ENCODE measurements at regions not wholly inside any gene's neighbourhood (a gene's known extent, or its start where the extent isn't known, plus 50 kb on each side); places are given as distances from the start of the nearest gene placed in this dataset.

DNA sequence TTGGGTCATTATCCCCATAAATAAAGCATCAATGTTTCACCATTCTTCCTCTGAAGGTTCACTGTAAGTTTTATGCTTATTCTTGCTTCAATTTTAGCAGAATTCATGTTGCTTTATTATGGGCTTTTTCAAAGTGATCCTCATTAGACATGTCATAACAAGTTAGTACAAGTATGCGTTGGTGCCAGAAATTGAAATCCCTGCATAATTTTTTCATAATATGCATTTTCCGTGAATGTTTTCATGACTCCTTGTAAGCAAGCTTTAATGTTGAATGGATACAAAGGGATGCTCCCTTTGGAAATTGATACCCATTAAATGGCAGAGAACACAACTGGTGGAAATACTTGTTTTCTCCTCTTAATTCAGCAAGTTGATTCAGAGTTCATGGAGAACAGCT lies 179.7 kb downstream of the ST6GAL2 start:
- no peak overlapping the region for H3K27ac Mint-ChIP-seq
- no peak overlapping the region for H3K4me3 Mint-ChIP-seq
- no peaks in the 10 kb centered on the region for H3K36me3 Mint-ChIP-seq (ENCODE audit: low read depth)
- H3K27me3 Mint-ChIP-seq (ENCODE audit: low read depth), result no peaks in the 10 kb centered on the region
- no peak for DNase-seq (ENCODE audit: low spot score)
- H3K4me1 Mint-ChIP-seq (ENCODE audit: low read depth), result no peaks in the 10 kb centered on the region
- H3K9me3 Mint-ChIP-seq, result no peaks in the 10 kb centered on the region

- no peaks in the 10 kb centered on the region for H3K36me3 Mint-ChIP-seq (ENCODE audit: low read depth)
- DNase-seq (ENCODE audit: low spot score), result no peak
Observed at GRCh38 chr2:106708209-106708608, 177.8 kb downstream of the ST6GAL2 start.

DNA sequence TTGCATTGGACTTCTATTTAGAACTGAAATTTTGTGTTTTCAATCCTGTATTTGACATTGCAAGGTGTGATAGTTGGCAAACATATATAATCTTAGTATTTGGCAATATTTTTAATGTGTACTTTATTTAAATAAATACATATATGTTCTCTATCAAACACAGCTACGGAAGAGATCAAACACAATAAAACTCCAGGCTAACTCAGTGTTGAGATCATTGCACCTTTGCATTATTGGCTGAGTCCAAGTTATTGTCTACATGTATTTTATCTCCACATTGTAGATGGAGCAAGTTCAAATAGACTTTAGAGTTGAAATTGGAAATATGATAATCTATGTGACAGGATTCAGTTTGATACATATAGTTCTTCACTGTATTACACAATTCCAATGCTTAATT lies 176.7 kb downstream of the ST6GAL2 start:
- no peak overlapping the region for H3K27ac Mint-ChIP-seq

More at GRCh38 chr2:106708209-106708608, 177.8 kb downstream of the ST6GAL2 start:
- H3K9me3 Mint-ChIP-seq, result peaks cover 1% of the 10 kb centered on the region
- no peaks in the 10 kb centered on the region for H3K27me3 Mint-ChIP-seq (ENCODE audit: low read depth)
- H3K4me3 Mint-ChIP-seq, result no peak overlapping the region
- no peaks in the 10 kb centered on the region for H3K4me1 Mint-ChIP-seq (ENCODE audit: low read depth)
- H3K27ac Mint-ChIP-seq, result no peak overlapping the region

GRCh38 chr2:106719222-106719621 lies 166.7 kb downstream of the ST6GAL2 start:
- H3K27me3 Mint-ChIP-seq (ENCODE audit: low read depth), result no peaks in the 10 kb centered on the region
- H3K9me3 Mint-ChIP-seq, result peaks cover 9% of the 10 kb centered on the region
- no peaks in the 10 kb centered on the region for H3K36me3 Mint-ChIP-seq (ENCODE audit: low read depth)
- H3K27ac Mint-ChIP-seq, result no peak overlapping the region
- no peak overlapping the region for H3K4me3 Mint-ChIP-seq
- H3K4me1 Mint-ChIP-seq (ENCODE audit: low read depth), result no peaks in the 10 kb centered on the region
- DNase-seq (ENCODE audit: low spot score), result no peak

More for the DNA sequence above, 176.7 kb downstream of the ST6GAL2 start:
- H3K27me3 Mint-ChIP-seq (ENCODE audit: low read depth), result no peaks in the 10 kb centered on the region
- peaks cover 6% of the 10 kb centered on the region for H3K9me3 Mint-ChIP-seq
- no peak overlapping the region for H3K4me3 Mint-ChIP-seq
- H3K36me3 Mint-ChIP-seq (ENCODE audit: low read depth), result no peaks in the 10 kb centered on the region
- DNase-seq (ENCODE audit: low spot score), result no peak
- H3K4me1 Mint-ChIP-seq (ENCODE audit: low read depth), result no peaks in the 10 kb centered on the region

DNA sequence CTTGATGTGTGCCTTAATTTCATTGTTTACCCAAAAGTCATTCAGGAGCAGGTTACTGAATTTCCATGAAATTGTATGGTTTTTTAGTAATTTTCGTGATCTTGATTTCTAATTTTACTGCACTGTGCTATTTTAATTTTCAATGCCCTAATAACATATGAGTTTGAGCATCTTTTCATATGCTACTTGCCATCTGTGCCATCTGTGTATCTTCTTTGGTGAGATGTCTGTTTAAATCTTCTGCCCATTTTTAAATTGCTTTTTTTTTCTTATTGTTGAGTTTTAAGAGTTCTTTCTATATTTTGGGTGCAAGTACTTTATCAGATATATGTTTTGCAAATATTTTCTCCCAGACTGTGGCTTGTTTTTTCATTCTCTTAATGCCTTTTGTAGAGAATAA lies 165.9 kb downstream of the ST6GAL2 start:
- no peaks in the 10 kb centered on the region for H3K36me3 Mint-ChIP-seq (ENCODE audit: low read depth)
- no peak for DNase-seq (ENCODE audit: low spot score)
- H3K9me3 Mint-ChIP-seq, result peaks cover 9% of the 10 kb centered on the region
- no peaks in the 10 kb centered on the region for H3K4me1 Mint-ChIP-seq (ENCODE audit: low read depth)
- no peaks in the 10 kb centered on the region for H3K27me3 Mint-ChIP-seq (ENCODE audit: low read depth)
- no peak overlapping the region for H3K4me3 Mint-ChIP-seq
- no peak overlapping the region for H3K27ac Mint-ChIP-seq

GRCh38 chr2:106724301-106724794 lies 161.6 kb downstream of the ST6GAL2 start:
- Mint-ChIP-seq H3K4me1 (ENCODE audit: low read depth) (no peaks in the 10 kb centered on the region), H3K4me3 (no peak overlapping the region), H3K27me3 (ENCODE audit: low read depth) (no peaks in the 10 kb centered on the region), H3K27ac (no peak overlapping the region), H3K36me3 (ENCODE audit: low read depth) (no peaks in the 10 kb centered on the region), H3K9me3 (no peaks in the 10 kb centered on the region)
- no peak for DNase-seq (ENCODE audit: low spot score)

DNA sequence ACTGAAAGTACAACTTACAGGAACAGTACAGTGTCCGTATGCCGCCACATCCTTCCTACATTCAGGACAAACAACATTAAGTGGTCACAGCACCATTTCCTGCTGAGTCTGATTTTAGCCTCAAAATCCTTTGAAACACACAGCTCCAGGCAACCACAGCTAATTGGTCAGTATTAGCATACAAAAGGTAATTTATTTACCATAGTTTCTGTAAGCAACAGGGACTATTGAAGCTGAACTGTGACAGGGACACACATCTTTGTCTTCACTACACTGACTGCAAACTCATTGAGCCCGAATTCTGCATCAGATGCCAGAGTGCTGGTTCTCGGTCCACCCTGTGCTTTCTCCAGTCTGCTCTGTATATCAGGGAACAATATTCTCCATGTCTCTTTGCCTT lies 151.8 kb downstream of the ST6GAL2 start:
- Mint-ChIP-seq H3K4me3 (no peak overlapping the region), H3K27me3 (ENCODE audit: low read depth) (no peaks in the 10 kb centered on the region), H3K9me3 (no peaks in the 10 kb centered on the region), H3K36me3 (ENCODE audit: low read depth) (no peaks in the 10 kb centered on the region), H3K27ac (no peak overlapping the region), H3K4me1 (ENCODE audit: low read depth) (no peaks in the 10 kb centered on the region)
- DNase-seq (ENCODE audit: low spot score), result no peak

DNA sequence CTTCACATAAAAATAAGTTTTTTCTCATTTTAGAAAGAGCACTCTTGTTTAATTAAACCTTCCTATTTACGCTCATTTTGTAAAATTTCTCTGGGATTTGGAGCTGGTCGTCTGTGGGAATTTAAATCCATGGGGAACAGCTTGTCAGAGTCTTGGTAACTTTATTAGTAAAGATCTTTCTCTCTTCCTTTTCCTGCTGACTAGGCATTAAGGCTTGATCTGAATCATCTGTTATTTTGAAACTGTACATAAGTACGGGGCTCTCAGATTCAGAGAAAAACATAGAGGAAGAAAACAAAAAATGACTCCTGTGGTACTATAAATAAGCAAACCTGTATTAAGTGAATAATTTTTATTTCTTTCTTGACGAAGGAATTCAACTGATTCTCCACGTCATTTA lies 150.2 kb downstream of the ST6GAL2 start:
- H3K27ac Mint-ChIP-seq, result no peak overlapping the region
- DNase-seq (ENCODE audit: low spot score), result no peak
- H3K4me1 Mint-ChIP-seq (ENCODE audit: low read depth), result no peaks in the 10 kb centered on the region
- H3K9me3 Mint-ChIP-seq, result no peaks in the 10 kb centered on the region
- H3K4me3 Mint-ChIP-seq, result no peak overlapping the region
- H3K36me3 Mint-ChIP-seq (ENCODE audit: low read depth), result no peaks in the 10 kb centered on the region
- H3K27me3 Mint-ChIP-seq (ENCODE audit: low read depth), result no peaks in the 10 kb centered on the region

GRCh38 chr2:106736221-106736620 lies 149.7 kb downstream of the ST6GAL2 start:
- DNase-seq (ENCODE audit: low spot score), result no peak
- Mint-ChIP-seq H3K4me1 (ENCODE audit: low read depth) (no peaks in the 10 kb centered on the region), H3K4me3 (no peak overlapping the region), H3K27me3 (ENCODE audit: low read depth) (no peaks in the 10 kb centered on the region), H3K27ac (no peak overlapping the region), H3K9me3 (no peaks in the 10 kb centered on the region), H3K36me3 (ENCODE audit: low read depth) (no peaks in the 10 kb centered on the region)

GRCh38 chr2:106745468-106745867 lies 140.5 kb downstream of the ST6GAL2 start:
- Mint-ChIP-seq H3K27ac (no peak overlapping the region), H3K36me3 (ENCODE audit: low read depth) (no peaks in the 10 kb centered on the region), H3K4me3 (no peak overlapping the region), H3K27me3 (ENCODE audit: low read depth) (no peaks in the 10 kb centered on the region), H3K9me3 (no peaks in the 10 kb centered on the region), H3K4me1 (ENCODE audit: low read depth) (no peaks in the 10 kb centered on the region)
- no peak for DNase-seq (ENCODE audit: low spot score)

- no peak overlapping the region for H3K4me3 Mint-ChIP-seq
- no peaks in the 10 kb centered on the region for H3K4me1 Mint-ChIP-seq (ENCODE audit: low read depth)
- no peaks in the 10 kb centered on the region for H3K27me3 Mint-ChIP-seq (ENCODE audit: low read depth)
- no peaks in the 10 kb centered on the region for H3K9me3 Mint-ChIP-seq
- no peak for DNase-seq (ENCODE audit: low spot score)
- no peak overlapping the region for H3K27ac Mint-ChIP-seq
- no peaks in the 10 kb centered on the region for H3K36me3 Mint-ChIP-seq (ENCODE audit: low read depth)
Observed at GRCh38 chr2:106749823-106750222, 136.1 kb downstream of the ST6GAL2 start.
